ENCODE measurements at regions not wholly inside any gene's neighbourhood (a gene's known extent, or its start where the extent isn't known, plus 50 kb on each side); places are given as distances from the start of the nearest gene placed in this dataset.

DNA sequence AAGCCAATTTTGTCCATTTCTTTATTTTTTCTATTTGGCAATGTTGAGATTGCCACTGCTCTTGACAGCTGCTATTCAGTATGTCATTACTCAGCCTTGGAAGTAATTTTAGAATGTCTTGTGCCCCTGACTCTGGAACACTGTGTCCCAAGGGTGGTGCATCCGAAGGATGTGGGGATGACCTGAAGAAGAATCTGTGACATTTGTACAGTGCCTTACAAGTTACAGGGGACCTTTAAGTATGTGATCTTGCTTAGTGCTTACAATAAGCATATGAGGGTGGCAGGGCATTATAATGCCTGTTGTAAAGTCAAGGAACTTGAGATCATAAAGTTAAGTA lies 239.5 kb downstream of the REEP3 start:
- no peaks in the 10 kb centered on the region for H3K9me3 ChIP-seq
- no peak overlapping the region for H3K4me3 ChIP-seq
- no peak overlapping the region for H3K27ac ChIP-seq
- ATAC-seq = no peak
- H3K27me3 ChIP-seq = no peaks in the 10 kb centered on the region
- 58 to 79% methylated on average over 1 of the region's 1 CpG for WGBS, 2 donors
- H3K36me3 ChIP-seq (replicated peaks in 1 of 2; ENCODE audit: insufficient read depth in 1 of 2, low read depth in 2 of 2) = no peaks in the 10 kb centered on the region
- TF ChIP-seq POLR2A (IDR thresholded peaks at IDR 0.05) = no peak
- no peaks in the 10 kb centered on the region for H3K4me1 ChIP-seq
- DNase-seq = no peak
- intact Hi-C loops (cut with DNase I) = no loop called here

DNA sequence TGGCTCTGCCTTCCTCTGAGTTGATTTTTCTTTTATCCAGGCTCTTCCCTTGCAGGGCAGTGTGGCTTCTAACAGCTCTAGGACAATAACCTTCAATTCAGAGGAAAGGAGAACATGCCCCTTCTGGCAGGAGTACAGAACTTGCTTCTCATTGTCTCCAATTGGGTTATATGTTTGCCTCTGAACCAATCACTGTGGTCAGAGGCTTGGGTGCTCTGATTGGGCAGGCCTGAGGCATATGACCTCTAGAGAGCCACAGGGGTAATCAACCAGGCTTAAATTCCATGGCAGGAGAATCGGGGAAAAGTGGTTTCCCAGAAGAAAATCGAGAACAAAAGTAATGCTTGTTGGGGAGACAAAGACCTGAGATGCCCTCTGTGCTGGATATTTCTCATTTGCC lies 240.0 kb downstream of the REEP3 start:
- Histone ChIP-seq H3K9me3 (no peaks in the 10 kb centered on the region), H3K36me3 (replicated peaks in 1 of 2; ENCODE audit: insufficient read depth in 1 of 2, low read depth in 2 of 2) (no peaks in the 10 kb centered on the region), H3K27ac (no peak overlapping the region), H3K27me3 (no peaks in the 10 kb centered on the region), H3K4me1 (no peaks in the 10 kb centered on the region), H3K4me3 (no peak overlapping the region)
- WGBS, 2 donors = 61 to 76% methylated on average over 2 of the region's 2 CpGs
- ATAC-seq (no peak), DNase-seq (no peak)
- intact Hi-C loops (cut with DNase I) = no loop called here
- no peak for TF ChIP-seq POLR2A (IDR thresholded peaks at IDR 0.05)
- TF ChIP-seq, protein P1, sequence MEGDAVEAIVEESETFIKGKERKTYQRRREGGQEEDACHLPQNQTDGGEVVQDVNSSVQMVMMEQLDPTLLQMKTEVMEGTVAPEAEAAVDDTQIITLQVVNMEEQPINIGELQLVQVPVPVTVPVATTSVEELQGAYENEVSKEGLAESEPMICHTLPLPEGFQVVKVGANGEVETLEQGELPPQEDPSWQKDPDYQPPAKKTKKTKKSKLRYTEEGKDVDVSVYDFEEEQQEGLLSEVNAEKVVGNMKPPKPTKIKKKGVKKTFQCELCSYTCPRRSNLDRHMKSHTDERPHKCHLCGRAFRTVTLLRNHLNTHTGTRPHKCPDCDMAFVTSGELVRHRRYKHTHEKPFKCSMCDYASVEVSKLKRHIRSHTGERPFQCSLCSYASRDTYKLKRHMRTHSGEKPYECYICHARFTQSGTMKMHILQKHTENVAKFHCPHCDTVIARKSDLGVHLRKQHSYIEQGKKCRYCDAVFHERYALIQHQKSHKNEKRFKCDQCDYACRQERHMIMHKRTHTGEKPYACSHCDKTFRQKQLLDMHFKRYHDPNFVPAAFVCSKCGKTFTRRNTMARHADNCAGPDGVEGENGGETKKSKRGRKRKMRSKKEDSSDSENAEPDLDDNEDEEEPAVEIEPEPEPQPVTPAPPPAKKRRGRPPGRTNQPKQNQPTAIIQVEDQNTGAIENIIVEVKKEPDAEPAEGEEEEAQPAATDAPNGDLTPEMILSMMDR (IDR thresholded peaks at IDR 0.05) = no peak

DNA sequence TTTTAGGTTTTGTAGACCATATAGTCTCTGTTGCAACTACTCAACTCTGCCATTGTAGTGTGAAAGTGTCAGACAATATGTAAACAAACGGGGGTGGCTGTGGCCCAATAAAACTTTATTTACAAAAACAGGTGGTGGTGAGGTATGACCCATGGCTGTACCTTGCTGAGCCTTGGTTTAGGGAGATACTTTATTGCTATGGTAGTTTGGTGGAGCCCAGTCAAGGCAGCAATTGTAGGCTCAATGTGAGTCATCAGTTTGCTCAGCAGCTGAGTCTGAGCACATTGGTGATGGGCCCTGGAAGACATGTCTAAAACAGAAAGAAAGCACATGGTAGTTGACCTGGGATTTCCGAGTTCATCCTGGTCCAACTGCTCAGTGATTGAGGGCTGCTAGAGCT lies 242.5 kb downstream of the REEP3 start:
- no peak for TF ChIP-seq POLR2A (IDR thresholded peaks at IDR 0.05)
- TF ChIP-seq, protein P1 (IDR thresholded peaks at IDR 0.05) = no peak
- Histone ChIP-seq H3K36me3 (replicated peaks in 1 of 2; ENCODE audit: insufficient read depth in 1 of 2, low read depth in 2 of 2) (no peaks in the 10 kb centered on the region), H3K4me3 (no peak overlapping the region), H3K4me1 (no peaks in the 10 kb centered on the region), H3K27me3 (no peaks in the 10 kb centered on the region), H3K27ac (no peak overlapping the region), H3K9me3 (no peaks in the 10 kb centered on the region)
- intact Hi-C loops (cut with DNase I) = no loop called here
- ATAC-seq = no peak
- DNase-seq = no peak
- 71 to 76% methylated on average over 2 of the region's 2 CpGs for WGBS, 2 donors

DNA sequence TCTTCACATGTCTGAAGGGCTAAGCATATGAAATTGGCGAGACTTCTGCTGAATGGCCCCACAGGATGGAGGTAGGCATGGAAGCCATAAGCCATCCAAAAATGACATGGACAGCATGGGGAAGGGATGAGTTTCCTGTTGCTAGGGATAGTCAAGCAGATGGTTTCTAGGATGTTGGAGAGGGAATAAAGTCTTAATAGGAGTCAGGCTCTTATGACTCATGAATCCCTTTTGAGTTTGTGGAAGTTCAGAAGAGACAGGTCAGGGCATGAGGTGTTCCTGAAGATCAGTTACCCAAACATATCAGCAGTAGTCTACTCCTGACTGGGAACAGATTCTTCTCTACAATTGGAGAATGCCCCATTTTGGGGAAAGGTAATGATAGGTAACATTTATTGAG lies 243.9 kb downstream of the REEP3 start:
- no peaks in the 10 kb centered on the region for H3K4me1 ChIP-seq
- ATAC-seq = no peak

DNA sequence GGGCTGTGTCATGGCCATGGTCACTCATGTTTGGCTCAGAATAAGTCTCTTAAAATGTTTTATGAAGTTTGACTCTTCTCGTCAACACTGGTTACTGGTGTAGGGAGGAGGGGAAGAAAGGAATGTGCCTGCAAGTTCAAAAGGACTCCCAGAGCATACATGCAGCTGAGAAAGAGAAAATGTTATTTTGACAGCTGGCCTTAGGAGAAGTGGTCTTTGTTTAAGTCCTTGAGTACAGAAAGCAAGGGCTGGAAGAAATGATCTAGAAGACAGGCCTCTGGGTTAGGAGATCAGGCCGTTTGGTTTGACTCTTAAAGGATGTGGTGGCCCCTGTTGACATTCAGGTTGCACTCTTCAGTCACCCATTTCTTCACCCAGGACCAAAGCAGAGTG lies 245.5 kb downstream of the REEP3 start:
- Histone ChIP-seq H3K9me3 (no peaks in the 10 kb centered on the region), H3K4me3 (no peak overlapping the region), H3K36me3 (replicated peaks in 1 of 2; ENCODE audit: insufficient read depth in 1 of 2, low read depth in 2 of 2) (no peaks in the 10 kb centered on the region), H3K4me1 (no peaks in the 10 kb centered on the region), H3K27me3 (no peaks in the 10 kb centered on the region), H3K27ac (no peak overlapping the region)
- 56 to 58% methylated on average over 2 of the region's 2 CpGs for WGBS, 2 donors
- intact Hi-C loops (cut with DNase I) = no loop called here
- no peak for ATAC-seq
- no peak for DNase-seq
- TF ChIP-seq, protein P1 (IDR thresholded peaks at IDR 0.05) = no peak
- no peak for TF ChIP-seq POLR2A (IDR thresholded peaks at IDR 0.05)

More for the DNA sequence above, 243.9 kb downstream of the REEP3 start:
- WGBS, 2 donors = 78 to 100% methylated on average over 1 of the region's 1 CpG
- Histone ChIP-seq H3K27ac (no peak overlapping the region), H3K9me3 (no peaks in the 10 kb centered on the region), H3K4me3 (no peak overlapping the region), H3K27me3 (no peaks in the 10 kb centered on the region), H3K36me3 (replicated peaks in 1 of 2; ENCODE audit: insufficient read depth in 1 of 2, low read depth in 2 of 2) (no peaks in the 10 kb centered on the region)
- intact Hi-C loops (cut with DNase I) = no loop called here
- TF ChIP-seq, protein P1 (IDR thresholded peaks at IDR 0.05) = no peak
- TF ChIP-seq POLR2A (IDR thresholded peaks at IDR 0.05) = no peak
- no peak for DNase-seq

Data from body of pancreas (tissue), 4 donors.